ENCODE measurements at regions not wholly inside any gene's neighbourhood (a gene's known extent, or its start where the extent isn't known, plus 50 kb on each side); places are given as distances from the start of the nearest gene placed in this dataset.

DNA sequence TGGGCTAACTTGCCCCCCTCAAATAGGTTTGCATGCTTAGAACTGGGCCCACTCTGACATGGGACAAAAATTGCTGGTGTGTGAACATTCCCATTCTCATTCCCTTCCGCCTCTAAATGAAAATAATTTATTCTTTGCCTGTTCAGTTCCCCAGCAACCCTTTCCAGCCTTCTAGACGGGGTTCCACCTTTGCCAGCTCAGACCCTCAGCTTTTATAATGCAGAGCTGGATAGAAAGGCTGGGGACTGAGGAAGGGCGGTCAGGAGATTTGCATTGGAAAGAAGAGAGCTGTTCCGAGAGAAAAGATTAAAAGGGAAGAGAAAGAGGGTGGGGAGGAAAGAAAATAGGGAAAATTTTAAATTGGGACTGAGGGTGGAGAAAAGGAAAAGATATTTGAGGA, 151.1 kb upstream of the WSCD1 start:
- no peak for TF ChIP-seq EZH2 (IDR thresholded peaks at IDR 0.05)
- TF ChIP-seq, protein P1, sequence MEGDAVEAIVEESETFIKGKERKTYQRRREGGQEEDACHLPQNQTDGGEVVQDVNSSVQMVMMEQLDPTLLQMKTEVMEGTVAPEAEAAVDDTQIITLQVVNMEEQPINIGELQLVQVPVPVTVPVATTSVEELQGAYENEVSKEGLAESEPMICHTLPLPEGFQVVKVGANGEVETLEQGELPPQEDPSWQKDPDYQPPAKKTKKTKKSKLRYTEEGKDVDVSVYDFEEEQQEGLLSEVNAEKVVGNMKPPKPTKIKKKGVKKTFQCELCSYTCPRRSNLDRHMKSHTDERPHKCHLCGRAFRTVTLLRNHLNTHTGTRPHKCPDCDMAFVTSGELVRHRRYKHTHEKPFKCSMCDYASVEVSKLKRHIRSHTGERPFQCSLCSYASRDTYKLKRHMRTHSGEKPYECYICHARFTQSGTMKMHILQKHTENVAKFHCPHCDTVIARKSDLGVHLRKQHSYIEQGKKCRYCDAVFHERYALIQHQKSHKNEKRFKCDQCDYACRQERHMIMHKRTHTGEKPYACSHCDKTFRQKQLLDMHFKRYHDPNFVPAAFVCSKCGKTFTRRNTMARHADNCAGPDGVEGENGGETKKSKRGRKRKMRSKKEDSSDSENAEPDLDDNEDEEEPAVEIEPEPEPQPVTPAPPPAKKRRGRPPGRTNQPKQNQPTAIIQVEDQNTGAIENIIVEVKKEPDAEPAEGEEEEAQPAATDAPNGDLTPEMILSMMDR (IDR thresholded peaks at IDR 0.05), result no peak
